ENCODE measurements at regions not wholly inside any gene's neighbourhood (a gene's known extent, or its start where the extent isn't known, plus 50 kb on each side); places are given as distances from the start of the nearest gene placed in this dataset.

DNA sequence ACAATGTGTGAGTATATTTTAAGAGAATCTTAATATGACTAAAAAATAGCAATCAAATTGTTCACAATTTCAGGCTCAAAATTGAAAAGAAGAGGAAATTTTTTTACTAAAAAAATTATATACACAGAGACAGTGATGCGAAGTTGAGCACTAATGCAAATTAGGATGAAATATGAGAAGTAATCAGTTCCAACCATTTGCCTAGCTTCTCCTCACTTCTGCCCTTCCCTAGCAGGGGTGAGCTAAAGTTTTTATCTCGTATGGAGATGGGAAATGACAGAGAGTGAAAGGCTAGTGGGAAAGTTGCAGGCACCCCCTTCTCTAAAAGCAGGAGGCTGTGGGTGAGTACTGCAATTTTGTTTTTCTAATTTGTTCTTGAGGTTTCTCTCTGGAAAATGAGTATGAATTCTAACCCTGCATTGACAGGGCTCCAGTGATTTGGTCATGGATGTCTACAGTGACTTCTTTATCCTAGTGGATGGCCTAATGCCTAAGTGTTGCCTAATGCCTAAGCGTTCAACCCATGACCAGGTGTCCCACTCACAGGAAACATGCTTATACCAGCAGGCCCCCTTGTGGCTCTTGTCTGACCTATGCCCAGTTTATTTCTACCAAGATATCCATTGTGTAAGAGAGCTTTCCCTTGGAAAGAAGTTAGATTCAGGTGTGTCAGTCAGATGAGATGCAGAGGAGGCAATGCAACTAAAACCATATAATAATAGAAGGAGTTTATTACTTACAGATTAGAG lies 78.0 kb upstream of the HNMT start:
- TF ChIP-seq, protein P1, sequence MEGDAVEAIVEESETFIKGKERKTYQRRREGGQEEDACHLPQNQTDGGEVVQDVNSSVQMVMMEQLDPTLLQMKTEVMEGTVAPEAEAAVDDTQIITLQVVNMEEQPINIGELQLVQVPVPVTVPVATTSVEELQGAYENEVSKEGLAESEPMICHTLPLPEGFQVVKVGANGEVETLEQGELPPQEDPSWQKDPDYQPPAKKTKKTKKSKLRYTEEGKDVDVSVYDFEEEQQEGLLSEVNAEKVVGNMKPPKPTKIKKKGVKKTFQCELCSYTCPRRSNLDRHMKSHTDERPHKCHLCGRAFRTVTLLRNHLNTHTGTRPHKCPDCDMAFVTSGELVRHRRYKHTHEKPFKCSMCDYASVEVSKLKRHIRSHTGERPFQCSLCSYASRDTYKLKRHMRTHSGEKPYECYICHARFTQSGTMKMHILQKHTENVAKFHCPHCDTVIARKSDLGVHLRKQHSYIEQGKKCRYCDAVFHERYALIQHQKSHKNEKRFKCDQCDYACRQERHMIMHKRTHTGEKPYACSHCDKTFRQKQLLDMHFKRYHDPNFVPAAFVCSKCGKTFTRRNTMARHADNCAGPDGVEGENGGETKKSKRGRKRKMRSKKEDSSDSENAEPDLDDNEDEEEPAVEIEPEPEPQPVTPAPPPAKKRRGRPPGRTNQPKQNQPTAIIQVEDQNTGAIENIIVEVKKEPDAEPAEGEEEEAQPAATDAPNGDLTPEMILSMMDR (optimal IDR thresholded peaks at IDR 0.05 in 1 of 3, IDR thresholded peaks at IDR 0.05 in 1 of 3, conservative IDR thresholded peaks at IDR 0.05 in 1 of 3; ENCODE audit: extremely low read depth in 1 of 3, insufficient read depth in 2 of 3, low read length in 3 of 3) = no peak
- TF ChIP-seq EZH2 (IDR thresholded peaks at IDR 0.05; ENCODE audit: low read length) = no peak

All from keratinocyte (primary cell).